HL-60 (cell line): ENCODE measurements at regions not wholly inside any gene's neighbourhood (a gene's known extent, or its start where the extent isn't known, plus 50 kb on each side); places are given as distances from the start of the nearest gene placed in this dataset.

ENCODE experiments used
- DNase-seq, 2 experiments: peaks; one replicate each; pipeline ENCODE4 v3.0.0-alpha.2; 2010 to 2020; ENCODE audit warnings: low read depth in 1 of 2, low spot score in 1 of 2
- H3K27ac ChIP-seq: fragments of 250-450 bp; sonication (Bioruptor Pico); replicated peaks from 2 replicates; pipeline ENCODE4 v1.5.1; 2020; ENCODE audit warnings: mild to moderate bottlenecking, moderate library complexity
- H3K27me3 ChIP-seq: fragments of 250-450 bp; sonication (Bioruptor Pico); 2 replicates; pipeline ENCODE4 v1.5.1; 2021; ENCODE audit warnings: mild to moderate bottlenecking, moderate library complexity; ENCODE audit not compliant: insufficient read depth, poor library complexity, severe bottlenecking
- H3K4me3 ChIP-seq: replicated peaks from 2 replicates; pipeline ENCODE4 v1.5.1; 2011; ENCODE audit warnings: mild to moderate bottlenecking, control low read depth, low read length; ENCODE audit not compliant: insufficient read depth
- GABPA ChIP-seq: IDR thresholded peaks from 2 replicates; pipeline ENCODE4 v1.6.1; 2012; ENCODE audit warnings: low read depth
- POLR2AphosphoS5 ChIP-seq: IDR thresholded peaks from 2 replicates; pipeline ENCODE4 v1.6.1; 2012; ENCODE audit warnings: low read depth
- SPI1 ChIP-seq: IDR thresholded peaks from 2 replicates; pipeline ENCODE4 v1.6.1; 2012; ENCODE audit warnings: low read depth, mild to moderate bottlenecking, borderline replicate concordance
- TF ChIP-seq, protein P1 (sequence below): IDR thresholded peaks from 2 replicates; pipeline ENCODE4 v1.6.1; 2012; ENCODE audit warnings: low read depth; ENCODE audit not compliant: insufficient replicate concordance
- TF ChIP-seq, protein P2 (sequence below): IDR thresholded peaks from one replicate; pipeline ENCODE4 v1.5.1; 2011; ENCODE audit warnings: low read length, control low read depth, inconsistent platforms; ENCODE audit not compliant: insufficient read depth

DNA sequence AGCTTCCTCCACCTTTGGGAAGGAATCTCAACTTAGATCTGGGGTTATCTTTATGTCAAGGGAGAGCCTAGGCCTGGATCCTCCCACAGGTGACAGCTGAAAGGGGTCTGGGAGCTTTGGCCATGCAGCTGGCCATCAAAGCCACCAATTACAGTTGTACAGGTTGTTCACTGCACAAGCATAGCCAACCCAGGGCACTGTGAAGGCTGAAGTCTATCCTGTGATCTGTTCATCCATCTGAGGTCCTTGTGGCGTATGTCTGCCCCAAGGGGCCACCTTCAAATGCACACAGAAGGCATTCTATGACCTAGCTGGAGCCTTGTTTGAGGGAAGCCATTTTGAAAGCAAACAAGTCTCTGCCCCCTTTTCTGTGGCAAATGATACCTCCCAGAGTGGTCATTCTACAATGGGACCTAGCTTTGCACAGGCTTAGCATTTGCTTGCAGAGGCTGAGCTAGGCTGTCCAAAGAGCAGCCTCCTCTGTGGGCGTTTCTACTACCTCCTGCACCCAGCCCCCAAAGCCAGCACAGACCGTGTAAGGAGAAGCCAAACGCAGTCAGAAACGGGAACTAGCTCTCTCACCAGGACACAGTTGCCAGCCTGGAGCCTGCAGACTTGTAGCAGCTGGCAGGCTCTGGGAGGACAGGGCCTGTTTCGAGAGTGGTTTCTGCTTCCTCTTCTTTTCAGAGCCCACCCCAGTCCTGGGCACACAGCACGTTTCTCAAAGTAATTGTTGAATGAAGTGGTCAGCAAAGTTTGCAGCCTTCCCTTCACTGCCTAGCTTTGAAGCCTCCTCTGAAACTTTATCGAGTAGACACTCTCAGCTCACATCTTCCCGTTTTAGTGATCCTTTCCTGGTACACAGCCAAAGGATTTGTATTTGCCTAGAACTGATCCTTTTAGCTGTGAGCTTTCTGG lies 157.3 kb upstream of the SMAD3 start:
- H3K27me3 ChIP-seq, result no peaks in the 10 kb centered on the region
- no peak overlapping the region for H3K4me3 ChIP-seq
- TF ChIP-seq GABPA (0 out of 2 replicates have a peak, but pooled peaks have one; percentile 24), SPI1 (peak; percentile 80; the same call in 1 of the 2 replicates), POLR2AphosphoS5 (peak; percentile 72)
- TF ChIP-seq, protein P1, sequence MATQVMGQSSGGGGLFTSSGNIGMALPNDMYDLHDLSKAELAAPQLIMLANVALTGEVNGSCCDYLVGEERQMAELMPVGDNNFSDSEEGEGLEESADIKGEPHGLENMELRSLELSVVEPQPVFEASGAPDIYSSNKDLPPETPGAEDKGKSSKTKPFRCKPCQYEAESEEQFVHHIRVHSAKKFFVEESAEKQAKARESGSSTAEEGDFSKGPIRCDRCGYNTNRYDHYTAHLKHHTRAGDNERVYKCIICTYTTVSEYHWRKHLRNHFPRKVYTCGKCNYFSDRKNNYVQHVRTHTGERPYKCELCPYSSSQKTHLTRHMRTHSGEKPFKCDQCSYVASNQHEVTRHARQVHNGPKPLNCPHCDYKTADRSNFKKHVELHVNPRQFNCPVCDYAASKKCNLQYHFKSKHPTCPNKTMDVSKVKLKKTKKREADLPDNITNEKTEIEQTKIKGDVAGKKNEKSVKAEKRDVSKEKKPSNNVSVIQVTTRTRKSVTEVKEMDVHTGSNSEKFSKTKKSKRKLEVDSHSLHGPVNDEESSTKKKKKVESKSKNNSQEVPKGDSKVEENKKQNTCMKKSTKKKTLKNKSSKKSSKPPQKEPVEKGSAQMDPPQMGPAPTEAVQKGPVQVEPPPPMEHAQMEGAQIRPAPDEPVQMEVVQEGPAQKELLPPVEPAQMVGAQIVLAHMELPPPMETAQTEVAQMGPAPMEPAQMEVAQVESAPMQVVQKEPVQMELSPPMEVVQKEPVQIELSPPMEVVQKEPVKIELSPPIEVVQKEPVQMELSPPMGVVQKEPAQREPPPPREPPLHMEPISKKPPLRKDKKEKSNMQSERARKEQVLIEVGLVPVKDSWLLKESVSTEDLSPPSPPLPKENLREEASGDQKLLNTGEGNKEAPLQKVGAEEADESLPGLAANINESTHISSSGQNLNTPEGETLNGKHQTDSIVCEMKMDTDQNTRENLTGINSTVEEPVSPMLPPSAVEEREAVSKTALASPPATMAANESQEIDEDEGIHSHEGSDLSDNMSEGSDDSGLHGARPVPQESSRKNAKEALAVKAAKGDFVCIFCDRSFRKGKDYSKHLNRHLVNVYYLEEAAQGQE, result no peak
- TF ChIP-seq, protein P2, sequence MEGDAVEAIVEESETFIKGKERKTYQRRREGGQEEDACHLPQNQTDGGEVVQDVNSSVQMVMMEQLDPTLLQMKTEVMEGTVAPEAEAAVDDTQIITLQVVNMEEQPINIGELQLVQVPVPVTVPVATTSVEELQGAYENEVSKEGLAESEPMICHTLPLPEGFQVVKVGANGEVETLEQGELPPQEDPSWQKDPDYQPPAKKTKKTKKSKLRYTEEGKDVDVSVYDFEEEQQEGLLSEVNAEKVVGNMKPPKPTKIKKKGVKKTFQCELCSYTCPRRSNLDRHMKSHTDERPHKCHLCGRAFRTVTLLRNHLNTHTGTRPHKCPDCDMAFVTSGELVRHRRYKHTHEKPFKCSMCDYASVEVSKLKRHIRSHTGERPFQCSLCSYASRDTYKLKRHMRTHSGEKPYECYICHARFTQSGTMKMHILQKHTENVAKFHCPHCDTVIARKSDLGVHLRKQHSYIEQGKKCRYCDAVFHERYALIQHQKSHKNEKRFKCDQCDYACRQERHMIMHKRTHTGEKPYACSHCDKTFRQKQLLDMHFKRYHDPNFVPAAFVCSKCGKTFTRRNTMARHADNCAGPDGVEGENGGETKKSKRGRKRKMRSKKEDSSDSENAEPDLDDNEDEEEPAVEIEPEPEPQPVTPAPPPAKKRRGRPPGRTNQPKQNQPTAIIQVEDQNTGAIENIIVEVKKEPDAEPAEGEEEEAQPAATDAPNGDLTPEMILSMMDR, result no peak
- peak; percentile 73 to 98 for DNase-seq
- peak overlapping the region; percentile 78 for H3K27ac ChIP-seq

DNA sequence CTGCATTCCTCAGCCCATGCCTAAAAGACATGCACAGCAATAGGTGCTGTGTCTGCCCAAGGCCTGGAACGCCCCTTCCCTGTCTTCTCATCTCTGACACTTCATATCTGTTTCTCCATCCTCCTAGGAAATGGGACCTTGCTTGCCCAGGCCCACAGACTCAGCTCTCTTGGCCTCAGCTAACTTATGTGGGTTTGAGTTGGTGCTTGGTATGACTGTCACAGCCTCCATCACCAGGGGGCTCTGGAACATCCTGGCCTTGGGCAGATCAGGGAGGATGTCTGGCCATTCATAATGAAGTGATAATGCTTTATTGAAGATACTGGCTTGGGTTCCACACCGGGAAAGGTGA lies 156.7 kb upstream of the SMAD3 start:
- peak overlapping the region; percentile 78 for H3K27ac ChIP-seq
- H3K27me3 ChIP-seq, result no peaks in the 10 kb centered on the region
- H3K4me3 ChIP-seq, result no peak overlapping the region
- DNase-seq, result no peak
- TF ChIP-seq, protein P1, result no peak
- TF ChIP-seq GABPA (no peak), POLR2AphosphoS5 (no peak), SPI1 (no peak)
- TF ChIP-seq, protein P2, result no peak

DNA sequence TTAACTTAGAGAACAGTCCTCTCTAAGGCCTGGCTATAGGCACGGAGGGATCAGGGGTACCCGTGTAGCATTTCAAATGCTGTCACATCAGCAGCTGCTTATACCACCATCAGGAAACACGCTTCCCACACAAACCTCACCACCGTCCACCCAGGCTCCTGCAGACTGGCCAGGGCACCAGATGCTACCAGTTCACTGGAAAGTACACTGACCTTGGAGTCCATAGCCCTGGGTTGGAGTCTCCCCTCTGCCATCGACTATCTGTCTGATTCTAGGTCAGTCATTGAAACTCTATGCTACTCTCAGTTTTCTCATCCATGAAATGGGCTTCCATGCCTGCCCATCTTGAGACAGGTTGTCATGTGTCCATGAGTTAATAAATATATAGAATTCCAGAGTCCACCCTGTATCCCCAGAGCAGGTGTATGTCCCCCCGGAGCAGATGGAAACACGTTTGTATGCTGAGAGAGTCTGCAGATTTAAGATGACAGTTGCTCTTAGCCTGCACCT lies 156.0 kb upstream of the SMAD3 start:
- no peaks in the 10 kb centered on the region for H3K27me3 ChIP-seq
- DNase-seq, result no peak
- TF ChIP-seq POLR2AphosphoS5 (no peak), SPI1 (no peak), GABPA (no peak)
- TF ChIP-seq, protein P1, result no peak
- H3K27ac ChIP-seq, result peak overlapping the region; percentile 78
- no peak overlapping the region for H3K4me3 ChIP-seq
